LNCaP clone FGC (cell line): ENCODE measurements at regions not wholly inside any gene's neighbourhood (a gene's known extent, or its start where the extent isn't known, plus 50 kb on each side); places are given as distances from the start of the nearest gene placed in this dataset.

Experiments
- DNase-seq: peaks from one replicate; pipeline ENCODE4 v3.0.0-alpha.2; 2011; ENCODE audit warnings: low read depth
- H3K4me3 ChIP-seq: 2 replicates; pipeline ENCODE4 v1.5.1; 2011; ENCODE audit warnings: mild to moderate bottlenecking, low read depth, low read length, control low read depth
- CTCF ChIP-seq: IDR thresholded peaks from 2 replicates; pipeline ENCODE4 v1.5.1; 2012; ENCODE audit warnings: mild to moderate bottlenecking; ENCODE audit not compliant: control insufficient read depth, insufficient read depth; ENCODE audit errors: extremely low read depth

DNA sequence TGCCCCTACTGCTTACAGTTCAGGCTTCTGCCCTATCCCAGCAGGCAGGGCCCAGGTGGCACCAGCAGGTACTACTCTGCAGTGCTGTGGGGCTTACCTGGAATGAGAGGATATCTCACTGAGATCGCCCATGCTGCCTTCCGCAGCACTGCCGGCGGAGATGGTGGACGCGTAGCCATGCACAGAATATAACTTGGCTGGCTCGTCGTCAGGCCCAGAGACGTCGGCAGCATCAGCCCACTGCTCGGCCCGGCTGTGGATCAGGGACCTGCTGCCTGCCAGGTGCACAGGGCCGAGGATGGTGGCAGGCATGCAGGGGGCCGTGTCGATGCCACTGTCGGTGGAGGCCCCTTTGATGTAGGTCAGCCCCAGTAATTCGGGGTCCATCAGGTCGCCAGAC lies 190.9 kb downstream of the SIPA1L2 start:
- TF ChIP-seq CTCF, result no peak
- no peak for DNase-seq
- no peak overlapping the region for H3K4me3 ChIP-seq

GRCh38 chr1:232438476-232438875 lies 191.5 kb downstream of the SIPA1L2 start:
- no peak for TF ChIP-seq CTCF
- DNase-seq, result no peak
- no peak overlapping the region for H3K4me3 ChIP-seq

GRCh38 chr1:232437510-232437909 lies 192.4 kb downstream of the SIPA1L2 start:
- TF ChIP-seq CTCF, result no peak
- no peak overlapping the region for H3K4me3 ChIP-seq
- no peak for DNase-seq

DNA sequence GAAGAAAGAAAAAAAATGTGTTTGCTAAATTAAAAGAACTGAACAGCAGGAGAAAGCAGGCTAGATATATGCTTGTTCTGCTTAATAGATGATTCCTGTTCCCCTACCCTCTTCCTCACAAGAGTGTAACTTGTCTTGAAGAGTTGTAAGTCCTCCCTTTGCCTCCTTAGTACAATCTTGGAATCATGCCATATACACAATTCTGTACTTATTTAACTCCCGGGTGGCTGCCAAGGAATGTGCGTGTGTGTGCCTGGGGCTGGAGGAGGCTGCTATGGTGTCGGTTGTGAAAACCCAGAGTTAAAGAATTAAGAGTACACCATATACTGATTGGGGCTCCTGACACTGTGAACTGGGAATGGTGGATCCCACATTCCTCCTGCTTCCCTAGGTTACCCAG lies 194.2 kb downstream of the SIPA1L2 start:
- DNase-seq, result no peak
- no peak for TF ChIP-seq CTCF
- H3K4me3 ChIP-seq, result no peak overlapping the region

DNA sequence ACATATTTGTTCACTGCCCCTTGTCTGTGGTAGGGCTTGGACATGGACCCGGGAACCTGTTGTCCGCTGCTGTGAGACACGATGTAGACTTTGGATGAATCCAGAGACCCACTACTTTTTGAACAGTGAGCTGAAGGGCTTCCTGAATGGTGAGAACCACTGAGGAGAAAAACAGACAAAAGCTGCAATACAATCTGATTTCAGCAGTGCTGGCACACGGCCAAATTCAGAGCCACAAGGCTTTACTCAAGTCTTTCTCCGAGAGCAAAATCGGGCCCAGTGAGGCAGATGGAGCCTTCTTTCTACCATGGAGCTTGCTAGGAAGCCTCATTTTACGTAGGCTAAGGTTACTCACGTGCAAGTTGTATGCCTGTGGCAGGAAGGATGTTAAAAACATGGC lies 197.6 kb downstream of the SIPA1L2 start:
- no peak for TF ChIP-seq CTCF
- DNase-seq, result no peak
- no peak overlapping the region for H3K4me3 ChIP-seq

- no peak overlapping the region for H3K4me3 ChIP-seq
- DNase-seq, result no peak
- TF ChIP-seq CTCF, result no peak
Observed at GRCh38 chr1:232431748-232432147, 198.2 kb downstream of the SIPA1L2 start.

- no peak for TF ChIP-seq CTCF
- H3K4me3 ChIP-seq, result no peak overlapping the region
- DNase-seq, result no peak
Observed at GRCh38 chr1:232431326-232431725, 198.6 kb downstream of the SIPA1L2 start.
